T-helper 2 cell treated with Interferon-gamma antibody and Interleukin-4, amounts not matched to agents 5 μg/mL and 100 μg/mL, for 36 hours (primary cell): ENCODE measurements at regions not wholly inside any gene's neighbourhood (a gene's known extent, or its start where the extent isn't known, plus 50 kb on each side); places are given as distances from the start of the nearest gene placed in this dataset.

ENCODE experiments used
- DNase-seq: peaks from one replicate; pipeline ENCODE4 v3.0.0; 2021; ENCODE audit warnings: low spot score
- H3K27ac Mint-ChIP-seq: one replicate; pipeline ENCODE4 v1.8.0; 2021; ENCODE audit warnings: mild to moderate bottlenecking, mixed read lengths
- H3K27me3 Mint-ChIP-seq: one replicate; pipeline ENCODE4 v1.8.0; 2021; ENCODE audit warnings: low read depth, mixed read lengths
- H3K36me3 Mint-ChIP-seq: one replicate; pipeline ENCODE4 v1.8.0; 2021; ENCODE audit warnings: low read depth, mixed read lengths
- H3K4me1 Mint-ChIP-seq: one replicate; pipeline ENCODE4 v1.8.0; 2021; ENCODE audit warnings: low read depth, mixed read lengths
- H3K4me3 Mint-ChIP-seq: one replicate; pipeline ENCODE4 v1.8.0; 2022; ENCODE audit warnings: mild to moderate bottlenecking, moderate library complexity, mixed read lengths
- H3K9me3 Mint-ChIP-seq: one replicate; pipeline ENCODE4 v1.8.0; 2021; ENCODE audit warnings: mixed read lengths

DNA sequence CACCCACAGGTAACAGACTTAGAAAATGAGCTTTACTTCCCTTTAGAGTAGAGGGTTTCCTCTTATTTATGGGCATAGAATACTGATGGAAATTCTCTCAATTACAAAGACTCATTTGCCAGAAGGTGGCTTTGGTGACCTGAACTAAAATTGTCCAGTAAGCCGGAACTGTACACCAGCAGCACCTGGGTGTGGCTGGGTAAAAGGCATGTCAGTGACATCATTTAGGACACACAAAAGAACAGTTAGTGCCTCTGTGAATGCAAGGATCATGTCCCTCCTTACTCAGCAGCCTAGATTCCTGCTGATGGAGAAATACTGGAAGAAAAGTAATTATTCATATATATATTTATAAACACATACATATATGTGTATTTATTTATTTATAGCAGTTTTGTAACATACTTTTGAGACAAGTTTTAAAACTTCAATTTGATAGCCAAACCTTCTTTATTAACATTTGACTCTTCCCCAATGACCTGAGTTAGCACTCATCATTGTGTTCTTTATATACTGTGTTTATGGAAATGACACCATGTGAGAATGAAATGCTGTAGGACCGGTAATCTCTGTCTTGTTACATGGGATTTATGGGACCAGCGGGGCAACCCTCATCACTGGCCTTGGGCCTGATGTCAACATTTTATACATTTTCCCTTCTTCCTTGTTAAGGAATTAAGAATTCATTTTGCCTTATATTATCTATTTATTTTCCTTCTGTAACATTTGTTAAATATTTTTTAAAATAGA, 274.4 kb downstream of the BRINP2 start:
- no peak overlapping the region for H3K4me3 Mint-ChIP-seq
- H3K27me3 Mint-ChIP-seq, result no peaks in the 10 kb centered on the region
- no peaks in the 10 kb centered on the region for H3K4me1 Mint-ChIP-seq
- no peak overlapping the region for H3K27ac Mint-ChIP-seq
- H3K36me3 Mint-ChIP-seq, result no peaks in the 10 kb centered on the region
- DNase-seq, result no peak
- H3K9me3 Mint-ChIP-seq, result peaks cover 10% of the 10 kb centered on the region

DNA sequence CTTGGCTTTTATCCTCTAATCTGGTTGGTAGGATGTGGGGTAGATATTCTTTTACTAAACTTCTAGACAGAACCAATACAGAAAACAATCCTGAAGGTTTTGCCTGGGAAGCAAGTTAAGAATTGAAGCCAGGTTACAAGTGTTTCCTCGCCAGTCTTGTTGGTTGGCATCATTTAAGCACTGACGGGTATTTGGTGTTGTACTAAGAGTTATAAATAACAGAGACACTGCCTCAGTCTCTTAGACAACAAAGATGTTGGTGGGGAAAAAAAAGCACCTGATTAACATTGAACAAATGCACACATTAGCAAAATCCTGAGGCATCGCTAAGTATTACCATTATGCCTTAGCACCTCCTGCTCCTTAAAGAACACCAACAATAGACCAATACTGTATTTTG, 272.2 kb downstream of the BRINP2 start:
- Mint-ChIP-seq H3K9me3 (no peaks in the 10 kb centered on the region), H3K36me3 (no peaks in the 10 kb centered on the region), H3K4me3 (no peak overlapping the region), H3K27ac (no peak overlapping the region), H3K27me3 (no peaks in the 10 kb centered on the region), H3K4me1 (no peaks in the 10 kb centered on the region)
- no peak for DNase-seq

DNA sequence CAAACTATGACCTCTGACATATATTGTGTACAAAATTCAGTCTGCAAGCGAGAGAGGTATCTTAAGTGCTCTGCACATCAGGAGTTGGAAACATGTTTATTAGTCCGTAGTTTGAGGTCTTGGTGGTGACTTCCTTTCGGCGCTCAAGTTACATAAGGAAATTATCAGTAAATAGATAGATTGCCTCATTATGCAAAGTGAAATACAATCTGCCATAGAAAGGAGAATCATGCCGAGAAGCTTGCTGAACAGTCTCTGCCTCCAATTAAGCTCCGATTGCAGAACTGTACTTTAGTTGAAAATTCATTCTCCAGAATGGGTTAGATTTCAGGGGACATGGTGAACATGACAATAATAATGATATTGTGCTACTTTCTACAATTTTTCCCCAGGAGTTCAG, 271.8 kb downstream of the BRINP2 start:
- Mint-ChIP-seq H3K4me1 (no peaks in the 10 kb centered on the region), H3K27me3 (no peaks in the 10 kb centered on the region), H3K9me3 (no peaks in the 10 kb centered on the region), H3K36me3 (no peaks in the 10 kb centered on the region), H3K4me3 (no peak overlapping the region), H3K27ac (no peak overlapping the region)
- no peak for DNase-seq

DNA sequence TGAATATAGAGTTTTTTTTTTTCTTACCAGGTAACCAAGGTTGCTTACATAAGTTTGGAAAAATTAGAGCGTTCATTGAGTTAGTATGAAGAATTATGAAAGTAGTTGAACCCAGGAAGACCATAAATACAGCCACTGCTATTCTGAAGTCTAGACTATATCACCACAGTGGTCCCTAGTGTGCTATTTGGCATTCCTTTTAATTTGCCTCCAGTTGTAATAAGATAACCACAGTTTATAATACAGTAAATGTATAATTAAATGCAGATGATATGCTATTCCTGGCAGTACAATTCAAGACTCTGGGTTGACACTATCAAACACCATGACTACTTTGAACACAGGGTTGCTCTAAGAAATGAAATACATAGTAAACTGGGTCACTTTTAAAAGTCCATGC, 270.5 kb downstream of the BRINP2 start:
- Mint-ChIP-seq H3K36me3 (no peaks in the 10 kb centered on the region), H3K4me3 (no peak overlapping the region), H3K27me3 (no peaks in the 10 kb centered on the region), H3K4me1 (no peaks in the 10 kb centered on the region), H3K9me3 (no peaks in the 10 kb centered on the region), H3K27ac (no peak overlapping the region)
- DNase-seq, result no peak

DNA sequence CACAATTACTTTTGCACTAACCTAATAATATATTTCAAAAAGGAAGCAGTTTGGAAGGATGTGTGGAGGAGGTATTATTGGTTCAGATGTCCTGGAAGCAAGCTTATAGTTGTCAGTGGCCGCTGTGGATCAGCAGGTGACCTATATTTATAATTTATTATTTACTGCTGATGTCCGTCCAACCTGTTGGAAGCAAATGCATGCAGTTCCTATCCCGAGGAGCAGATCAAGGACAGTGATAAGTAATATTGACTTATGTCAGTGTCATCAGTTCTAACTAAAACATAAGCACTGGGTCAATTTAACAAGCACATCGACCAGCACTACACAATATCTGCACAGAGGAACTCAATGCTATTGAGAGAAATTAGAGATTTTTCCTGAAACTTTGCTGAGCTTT, 270.1 kb downstream of the BRINP2 start:
- no peak for DNase-seq
- H3K4me3 Mint-ChIP-seq, result no peak overlapping the region
- no peaks in the 10 kb centered on the region for H3K9me3 Mint-ChIP-seq
- H3K4me1 Mint-ChIP-seq, result no peaks in the 10 kb centered on the region
- H3K36me3 Mint-ChIP-seq, result no peaks in the 10 kb centered on the region
- no peaks in the 10 kb centered on the region for H3K27me3 Mint-ChIP-seq
- no peak overlapping the region for H3K27ac Mint-ChIP-seq

DNA sequence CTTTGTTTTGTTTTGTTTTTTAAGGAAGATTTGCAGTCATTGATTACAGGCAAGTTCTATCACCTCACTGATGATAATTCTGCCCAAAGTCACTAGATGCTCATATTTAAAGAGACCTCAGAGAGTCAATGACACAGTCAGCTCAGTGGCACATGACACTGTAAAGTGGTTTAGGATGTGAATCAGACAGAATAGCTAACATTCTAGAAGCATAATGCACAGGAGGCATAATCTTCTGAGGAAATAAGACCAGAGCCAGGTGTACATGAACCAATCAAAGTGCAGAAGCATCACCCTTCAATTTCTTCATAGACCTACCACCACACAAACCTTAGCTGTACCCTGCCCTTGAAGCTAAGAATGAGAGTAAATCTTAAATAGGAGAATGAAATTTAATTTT, 268.5 kb downstream of the BRINP2 start:
- Mint-ChIP-seq H3K36me3 (no peaks in the 10 kb centered on the region), H3K27ac (no peak overlapping the region), H3K4me3 (no peak overlapping the region), H3K9me3 (no peaks in the 10 kb centered on the region), H3K4me1 (no peaks in the 10 kb centered on the region), H3K27me3 (no peaks in the 10 kb centered on the region)
- DNase-seq, result no peak

- H3K27me3 Mint-ChIP-seq, result no peaks in the 10 kb centered on the region
- no peaks in the 10 kb centered on the region for H3K36me3 Mint-ChIP-seq
- DNase-seq, result no peak
- no peaks in the 10 kb centered on the region for H3K9me3 Mint-ChIP-seq
- no peak overlapping the region for H3K27ac Mint-ChIP-seq
- no peak overlapping the region for H3K4me3 Mint-ChIP-seq
- H3K4me1 Mint-ChIP-seq, result no peaks in the 10 kb centered on the region
Observed at GRCh38 chr1:177435364-177435763, 264.6 kb downstream of the BRINP2 start.

DNA sequence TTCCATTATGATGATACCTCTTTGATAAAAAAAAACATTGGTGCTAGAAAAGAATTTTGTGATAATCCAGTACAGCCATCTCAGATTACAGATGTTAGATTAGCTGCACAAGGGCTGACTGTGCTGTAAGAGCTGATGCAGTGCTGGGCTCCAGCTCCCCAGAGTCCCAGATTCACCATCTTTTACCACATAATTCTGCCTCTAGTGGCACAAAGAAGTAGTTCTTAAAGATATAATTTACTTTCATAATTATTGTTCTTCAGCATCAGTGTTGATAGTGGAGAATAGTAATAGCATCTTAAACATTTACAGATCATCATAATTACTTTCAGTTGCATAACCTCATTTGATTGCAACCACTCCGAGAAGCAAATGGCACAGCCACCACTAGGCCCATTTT, 262.1 kb downstream of the BRINP2 start:
- Mint-ChIP-seq H3K36me3 (no peaks in the 10 kb centered on the region), H3K4me3 (no peak overlapping the region), H3K4me1 (no peaks in the 10 kb centered on the region), H3K9me3 (no peaks in the 10 kb centered on the region), H3K27ac (no peak overlapping the region), H3K27me3 (no peaks in the 10 kb centered on the region)
- no peak for DNase-seq

GRCh38 chr1:177431123-177431522, 260.4 kb downstream of the BRINP2 start:
- no peaks in the 10 kb centered on the region for H3K4me1 Mint-ChIP-seq
- H3K27ac Mint-ChIP-seq, result no peak overlapping the region
- no peaks in the 10 kb centered on the region for H3K36me3 Mint-ChIP-seq
- no peak overlapping the region for H3K4me3 Mint-ChIP-seq
- no peaks in the 10 kb centered on the region for H3K27me3 Mint-ChIP-seq
- no peaks in the 10 kb centered on the region for H3K9me3 Mint-ChIP-seq
- DNase-seq, result no peak

DNA sequence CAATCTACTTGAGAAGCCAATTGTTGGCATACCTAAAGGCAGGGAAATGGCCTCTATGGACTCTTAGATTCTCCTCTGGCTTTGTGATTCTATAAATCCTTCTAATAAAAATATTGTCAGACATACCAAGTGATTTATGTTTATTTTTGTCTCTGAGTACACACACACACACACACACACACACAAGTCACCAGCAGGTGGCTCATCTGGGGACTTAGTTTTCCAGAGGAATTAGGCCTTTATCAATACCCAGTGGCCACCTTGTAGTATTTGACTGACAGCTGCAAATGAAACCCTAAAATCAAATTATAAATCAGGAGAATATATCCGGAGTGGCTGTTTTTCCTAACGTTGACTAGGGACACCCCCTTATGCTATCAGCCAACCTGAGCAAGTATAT, 258.5 kb downstream of the BRINP2 start:
- Mint-ChIP-seq H3K4me3 (no peak overlapping the region), H3K27ac (no peak overlapping the region), H3K9me3 (peaks cover 3% of the 10 kb centered on the region), H3K36me3 (no peaks in the 10 kb centered on the region), H3K4me1 (no peaks in the 10 kb centered on the region), H3K27me3 (no peaks in the 10 kb centered on the region)
- no peak for DNase-seq

- Mint-ChIP-seq H3K27ac (no peak overlapping the region), H3K9me3 (peaks cover 3% of the 10 kb centered on the region), H3K36me3 (no peaks in the 10 kb centered on the region), H3K27me3 (no peaks in the 10 kb centered on the region), H3K4me3 (no peak overlapping the region), H3K4me1 (no peaks in the 10 kb centered on the region)
- DNase-seq, result no peak
Observed at GRCh38 chr1:177427811-177428210, 257.1 kb downstream of the BRINP2 start.

DNA sequence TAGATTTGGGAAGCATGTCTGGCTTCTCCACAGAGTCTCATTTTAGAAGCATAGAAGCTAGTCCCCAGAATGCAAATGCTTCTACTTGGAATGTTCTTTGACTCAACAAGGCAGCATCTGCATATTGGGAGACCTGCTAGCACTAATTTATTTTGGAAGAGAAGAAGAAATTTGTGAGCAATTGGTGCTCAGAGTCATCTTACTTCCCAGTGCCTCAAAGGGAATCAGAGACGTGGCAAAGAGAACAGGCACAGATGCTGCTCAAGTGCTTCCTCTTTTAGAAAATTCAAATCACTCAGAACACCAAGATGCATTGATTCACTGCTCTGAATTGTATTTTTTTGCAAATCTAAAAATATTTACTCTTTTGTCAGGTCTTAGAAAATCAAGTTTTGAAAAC, 255.7 kb downstream of the BRINP2 start:
- Mint-ChIP-seq H3K4me3 (no peak overlapping the region), H3K4me1 (no peaks in the 10 kb centered on the region), H3K36me3 (no peaks in the 10 kb centered on the region), H3K9me3 (peaks cover 3% of the 10 kb centered on the region), H3K27ac (no peak overlapping the region), H3K27me3 (no peaks in the 10 kb centered on the region)
- no peak for DNase-seq

DNA sequence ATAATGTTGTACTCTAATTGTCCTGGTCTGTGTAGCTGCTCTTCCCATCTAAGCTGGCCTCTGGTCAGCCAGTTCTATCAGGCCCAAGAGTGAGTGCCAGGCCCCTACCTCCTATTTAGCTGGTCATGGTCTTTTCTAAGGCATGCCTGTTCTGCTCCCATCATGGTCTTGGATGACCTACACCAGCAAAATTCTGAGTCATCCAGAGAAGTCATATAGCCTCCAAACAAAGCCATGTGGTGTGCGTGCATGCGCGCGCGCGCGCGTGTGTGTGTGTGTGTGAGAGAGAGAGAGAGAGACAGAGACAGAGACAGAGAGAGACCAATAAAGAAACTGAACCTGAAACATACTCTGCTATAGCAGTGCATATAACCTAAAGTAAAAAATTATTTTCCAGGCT, 254.4 kb downstream of the BRINP2 start:
- no peaks in the 10 kb centered on the region for H3K36me3 Mint-ChIP-seq
- no peaks in the 10 kb centered on the region for H3K4me1 Mint-ChIP-seq
- no peak overlapping the region for H3K27ac Mint-ChIP-seq
- no peaks in the 10 kb centered on the region for H3K27me3 Mint-ChIP-seq
- H3K4me3 Mint-ChIP-seq, result no peak overlapping the region
- H3K9me3 Mint-ChIP-seq, result peaks cover 3% of the 10 kb centered on the region
- DNase-seq, result no peak

DNA sequence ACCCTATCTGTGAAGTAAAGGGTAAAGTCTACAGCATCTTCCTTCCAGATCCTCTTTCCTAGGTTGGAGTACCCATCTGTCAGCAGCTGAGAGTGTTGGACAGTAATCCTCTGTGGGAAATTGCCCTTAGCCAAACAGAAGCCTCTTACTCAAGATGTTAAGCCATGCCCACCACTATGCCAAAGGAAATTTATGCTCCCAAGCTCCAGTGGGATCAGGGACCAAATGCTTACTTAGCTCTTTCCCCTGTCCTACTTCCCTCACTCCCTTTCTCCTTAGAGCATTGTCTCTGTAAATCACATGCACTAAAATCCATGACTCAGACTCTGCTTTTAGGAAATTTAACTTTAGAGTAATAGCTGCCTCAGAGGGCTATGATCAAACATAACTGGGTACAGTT, 254.0 kb downstream of the BRINP2 start:
- H3K27me3 Mint-ChIP-seq, result no peaks in the 10 kb centered on the region
- no peaks in the 10 kb centered on the region for H3K36me3 Mint-ChIP-seq
- H3K27ac Mint-ChIP-seq, result no peak overlapping the region
- no peaks in the 10 kb centered on the region for H3K4me1 Mint-ChIP-seq
- H3K4me3 Mint-ChIP-seq, result no peak overlapping the region
- DNase-seq, result no peak
- H3K9me3 Mint-ChIP-seq, result peaks cover 3% of the 10 kb centered on the region

GRCh38 chr1:177423090-177423489, 252.3 kb downstream of the BRINP2 start:
- peaks cover 8% of the 10 kb centered on the region for H3K9me3 Mint-ChIP-seq
- DNase-seq, result no peak
- H3K4me1 Mint-ChIP-seq, result no peaks in the 10 kb centered on the region
- H3K36me3 Mint-ChIP-seq, result no peaks in the 10 kb centered on the region
- no peaks in the 10 kb centered on the region for H3K27me3 Mint-ChIP-seq
- H3K27ac Mint-ChIP-seq, result no peak overlapping the region
- H3K4me3 Mint-ChIP-seq, result no peak overlapping the region
